ENCODE measurements at regions not wholly inside any gene's neighbourhood (a gene's known extent, or its start where the extent isn't known, plus 50 kb on each side); places are given as distances from the start of the nearest gene placed in this dataset.

DNA sequence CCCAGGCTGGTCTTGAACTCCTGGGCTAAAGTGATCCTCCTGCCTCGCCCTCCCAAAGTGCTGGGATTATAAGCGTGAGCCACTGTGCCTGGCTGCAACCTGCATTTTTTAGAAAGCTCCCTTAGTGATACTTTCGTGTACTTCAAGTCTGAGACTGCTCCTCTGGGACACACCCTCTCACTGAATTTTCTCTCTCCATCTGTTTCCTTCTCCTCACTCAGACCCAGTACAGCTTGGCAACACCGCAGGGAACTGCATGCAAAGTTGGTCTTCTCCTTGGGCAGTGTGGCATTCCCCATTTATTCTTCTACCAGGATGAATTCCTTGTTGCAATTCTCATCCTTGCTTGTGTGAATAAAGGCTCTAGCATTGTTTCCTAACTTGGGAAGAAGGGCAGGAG is 175.9 kb downstream of the LPIN1 start:
- DNase-seq (ENCODE audit: low read depth) = no peak
- H3K4me3 ChIP-seq (ENCODE audit: low read depth, low read length) = no peak overlapping the region

DNA sequence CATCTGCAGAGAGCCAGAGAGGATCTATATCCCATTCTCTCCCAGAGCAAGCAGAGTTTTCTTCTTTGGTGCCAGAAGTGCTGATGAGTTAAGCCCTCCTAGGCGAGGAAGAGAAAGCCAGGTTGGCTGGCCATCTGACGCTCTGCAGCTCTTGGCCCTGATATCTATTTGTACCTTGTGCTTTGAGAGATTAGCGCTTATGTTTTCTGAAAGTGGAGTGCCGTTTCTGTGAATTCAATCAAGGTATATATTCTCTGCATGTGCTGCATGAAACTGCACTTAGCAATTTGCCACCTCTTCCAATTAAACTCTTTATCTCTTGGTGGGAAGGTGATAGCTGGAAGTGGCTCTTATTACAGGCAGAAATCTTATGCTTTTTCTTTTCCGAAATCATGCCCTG is 177.5 kb downstream of the LPIN1 start:
- DNase-seq (ENCODE audit: low read depth) = no peak
- no peak for TF ChIP-seq CTCF (IDR thresholded peaks at IDR 0.05; ENCODE audit: control insufficient read depth, extremely low read depth, insufficient read depth)
- H3K4me3 ChIP-seq (ENCODE audit: low read depth, low read length) = no peak overlapping the region

More for the DNA sequence above, 175.9 kb downstream of the LPIN1 start:
- TF ChIP-seq CTCF (IDR thresholded peaks at IDR 0.05; ENCODE audit: control insufficient read depth, extremely low read depth, insufficient read depth) = no peak

- DNase-seq (ENCODE audit: low read depth) = no peak
- H3K4me3 ChIP-seq (ENCODE audit: low read depth, low read length) = no peak overlapping the region
- no peak for TF ChIP-seq CTCF (IDR thresholded peaks at IDR 0.05; ENCODE audit: control insufficient read depth, extremely low read depth, insufficient read depth)
These were observed 179.0 kb downstream of the LPIN1 start for GRCh38 chr2:11925295-11926066.

DNA sequence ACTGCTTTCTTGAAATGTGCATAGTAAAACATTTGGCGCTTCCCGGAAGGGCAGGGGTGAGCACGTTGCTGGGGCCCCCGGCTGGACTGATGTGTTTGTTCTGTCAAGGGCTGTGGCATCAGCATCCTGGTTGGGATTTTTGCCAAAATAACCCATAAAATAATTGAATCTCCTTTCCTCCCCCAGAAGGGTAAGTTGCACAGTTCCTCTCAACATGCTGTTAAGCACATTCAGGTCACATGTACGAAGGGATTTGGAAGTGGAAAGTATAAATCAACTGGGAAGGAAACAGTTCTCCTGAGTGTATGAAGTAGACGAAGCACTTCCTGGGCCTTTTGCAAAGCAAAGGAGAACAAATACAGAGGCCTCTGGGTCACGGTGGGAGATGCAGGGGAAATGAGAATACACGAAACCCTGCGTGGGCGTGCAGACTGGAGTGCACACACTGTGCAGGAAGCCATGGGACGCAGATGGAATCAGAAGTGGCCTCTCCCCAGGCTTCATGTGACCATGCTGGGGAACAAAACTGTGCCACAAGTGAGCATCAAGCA is 183.9 kb downstream of the LPIN1 start:
- DNase-seq (ENCODE audit: low read depth) = no peak
- no peak for TF ChIP-seq CTCF (IDR thresholded peaks at IDR 0.05; ENCODE audit: control insufficient read depth, extremely low read depth, insufficient read depth)
- no peak overlapping the region for H3K4me3 ChIP-seq (ENCODE audit: low read depth, low read length)

GRCh38 chr2:11932048-11932512 is 185.6 kb downstream of the LPIN1 start:
- DNase-seq (ENCODE audit: low read depth) = no peak
- no peak overlapping the region for H3K4me3 ChIP-seq (ENCODE audit: low read depth, low read length)
- TF ChIP-seq CTCF (IDR thresholded peaks at IDR 0.05; ENCODE audit: control insufficient read depth, extremely low read depth, insufficient read depth) = no peak

DNA sequence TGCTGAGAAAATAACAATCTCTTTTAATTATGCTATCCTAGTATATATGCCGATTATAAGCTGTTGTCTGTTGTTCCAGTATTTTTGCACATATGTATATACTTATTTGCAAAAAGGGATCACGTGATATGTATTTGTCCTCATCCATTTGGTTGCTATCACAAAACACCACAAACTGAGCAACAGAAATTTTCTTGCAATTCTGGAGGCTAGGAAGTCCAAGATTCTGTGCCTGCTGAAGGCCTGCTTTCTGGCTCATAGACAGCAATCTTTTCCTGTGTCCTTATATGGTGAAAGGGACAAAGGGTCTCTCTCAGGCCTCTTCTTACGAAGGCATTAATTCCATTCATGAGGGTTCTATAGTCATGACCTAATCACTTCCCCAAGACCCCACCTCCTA is 186.5 kb downstream of the LPIN1 start:
- no peak overlapping the region for H3K4me3 ChIP-seq (ENCODE audit: low read depth, low read length)
- no peak for TF ChIP-seq CTCF (IDR thresholded peaks at IDR 0.05; ENCODE audit: control insufficient read depth, extremely low read depth, insufficient read depth)

More for the DNA sequence above, 186.5 kb downstream of the LPIN1 start:
- no peak for DNase-seq (ENCODE audit: low read depth)

Data from LNCaP clone FGC (cell line).